SK-N-SH (cell line): ENCODE measurements at regions not wholly inside any gene's neighbourhood (a gene's known extent, or its start where the extent isn't known, plus 50 kb on each side); places are given as distances from the start of the nearest gene placed in this dataset.

Experiments
- CTCF ChIA-PET: fragments of 300-600, 350-600 bp; formaldehyde crosslinking; extraction: SDS; loops from one replicate; lab custom pipeline; 2021; lab: Yijun Ruan, JAX
- POLR2A ChIA-PET: fragments of 350-600 bp; sonication (Branson Sonifier 250); formaldehyde crosslinking; extraction: SDS; loops from one replicate; lab custom pipeline; 2020; ENCODE audit warnings: antibody characterized with exemption, inconsistent platforms; lab: Yijun Ruan, JAX
- DNase-seq: peaks from one replicate; pipeline ENCODE4 v3.0.0; 2012
- H2AFZ ChIP-seq: fragments of 200-600 bp; sonication (generic); 2 replicates; pipeline ENCODE4 v1.8.1; 2016; ENCODE audit warnings: antibody characterized with exemption, mild to moderate bottlenecking, low read depth
- H3F3A ChIP-seq: fragments of 200-600 bp; sonication (generic); replicated peaks from 2 replicates; pipeline ENCODE3; 2016; ENCODE audit warnings: antibody characterized with exemption, mild to moderate bottlenecking; ENCODE audit not compliant: insufficient read depth
- H3K27ac ChIP-seq, 2 experiments: fragments of 200-500 bp in 1 of 2; fragments of 200-600 bp in 1 of 2; sonication (Bioruptor generic) in 1 of 2; sonication (generic), shearing (Covaris generic) in 1 of 2; 2 replicates each; pipeline versions ENCODE4 v1.5.1 to v1.6.1; 2014 to 2016; ENCODE audit warnings: low read depth in 2 of 2, inconsistent platforms in 1 of 2, low read length in 1 of 2, mild to moderate bottlenecking in 1 of 2, mixed read lengths in 1 of 2
- H3K27me3 ChIP-seq: fragments of 200-600 bp; sonication (generic), shearing (Covaris generic); 2 replicates; pipeline ENCODE4 v1.6.1; 2016; ENCODE audit warnings: mixed run types; ENCODE audit not compliant: insufficient read depth
- H3K36me3 ChIP-seq, 2 experiments: fragments of 200-500 bp in 1 of 2; fragments of 200-600 bp in 1 of 2; sonication (Bioruptor generic) in 1 of 2; sonication (generic) in 1 of 2; replicated peaks in 1 of 2; 2 replicates each; pipeline versions ENCODE3 to v1.5.1; 2014 to 2016; ENCODE audit warnings: low read length in 1 of 2, mild to moderate bottlenecking in 1 of 2; ENCODE audit not compliant: insufficient read depth in 2 of 2, control insufficient read depth in 1 of 2
- H3K4me1 ChIP-seq, 2 experiments: fragments of 200-500 bp in 1 of 2; fragments of 200-600 bp in 1 of 2; sonication (Bioruptor generic) in 1 of 2; sonication (generic), shearing (Covaris generic) in 1 of 2; 2 replicates each; pipeline versions ENCODE4 v1.5.1 to v1.6.1; 2014 to 2016; ENCODE audit warnings: low read depth in 1 of 2, low read length in 1 of 2, mixed run types in 1 of 2; ENCODE audit not compliant: insufficient read depth in 2 of 2, control insufficient read depth in 1 of 2
- H3K4me2 ChIP-seq: fragments of 200-600 bp; sonication (generic), shearing (Covaris generic); 2 replicates; pipeline ENCODE4 v1.6.1; 2017; ENCODE audit warnings: mixed run types
- H3K4me3 ChIP-seq, 2 experiments: fragments of 200-500 bp in 1 of 2; fragments of 200-600 bp in 1 of 2; sonication (Bioruptor generic) in 1 of 2; sonication (generic), shearing (Covaris generic) in 1 of 2; 2 replicates each; pipeline versions ENCODE4 v1.5.1 to v1.8.1; 2014 to 2016; ENCODE audit warnings: low read depth in 2 of 2, inconsistent platforms in 1 of 2, low read length in 1 of 2, mild to moderate bottlenecking in 1 of 2, mixed read lengths in 1 of 2, moderate library complexity in 1 of 2
- H3K79me2 ChIP-seq: fragments of 200-600 bp; sonication (generic); 2 replicates; pipeline ENCODE4 v1.8.1; 2017; ENCODE audit warnings: mild to moderate bottlenecking; ENCODE audit not compliant: insufficient read depth
- H3K9ac ChIP-seq: fragments of 200-600 bp; sonication (generic); 2 replicates; pipeline ENCODE4 v1.6.1; 2017; ENCODE audit warnings: mixed run types
- H3K9me2 ChIP-seq: fragments of 200-600 bp; sonication (generic); 2 replicates; pipeline ENCODE4 v1.6.1; 2017; ENCODE audit warnings: mixed run types
- H3K9me3 ChIP-seq: fragments of 200-600 bp; sonication (generic); 2 replicates; pipeline ENCODE4 v1.6.1; 2017; ENCODE audit warnings: mixed run types, mild to moderate bottlenecking, moderate library complexity
- H4K20me1 ChIP-seq: fragments of 200-600 bp; sonication (generic); 2 replicates; pipeline ENCODE4 v1.6.1; 2017; ENCODE audit warnings: mild to moderate bottlenecking, mixed run types; ENCODE audit not compliant: insufficient read depth
- EP300 ChIP-seq, 2 experiments: IDR thresholded peaks; 2 replicates each; pipeline versions ENCODE4 v1.4.0 to v1.6.1; 2012; ENCODE audit warnings: borderline replicate concordance in 1 of 2, low read depth in 1 of 2, low read length in 1 of 2
- EZH2phosphoT487 ChIP-seq: fragments of 200-600 bp; sonication (generic); IDR thresholded peaks from 2 replicates; pipeline ENCODE4 v1.6.1; 2017; ENCODE audit warnings: low read depth, mixed run types, mild to moderate bottlenecking, antibody characterized with exemption, moderate library complexity, borderline replicate concordance
- FOSL2 ChIP-seq: IDR thresholded peaks from 2 replicates; pipeline ENCODE4 v1.4.0; 2012; ENCODE audit warnings: low read depth, mild to moderate bottlenecking, moderate library complexity, borderline replicate concordance
- FOXJ3 ChIP-seq: sonication (generic); formaldehyde crosslinking; IDR thresholded peaks from 2 replicates; pipeline ENCODE4 v1.5.1; 2020; ENCODE audit warnings: mild to moderate bottlenecking, missing genetic modification reagents
- GABPA ChIP-seq: IDR thresholded peaks from 2 replicates; pipeline ENCODE4 v1.4.0; 2012; ENCODE audit warnings: low read depth, mild to moderate bottlenecking
- GATA2 ChIP-seq: sonication (generic); formaldehyde crosslinking; IDR thresholded peaks from 2 replicates; pipeline ENCODE4 v1.5.0; 2020; ENCODE audit warnings: mild to moderate bottlenecking, missing genetic modification reagents
- NFIC ChIP-seq: IDR thresholded peaks from 2 replicates; pipeline ENCODE4 v1.4.0; 2012; ENCODE audit warnings: borderline replicate concordance
- RCOR1 ChIP-seq: fragments of 150-350 bp; IDR thresholded peaks from 2 replicates; pipeline ENCODE4 v1.6.1; 2017; ENCODE audit warnings: antibody characterized with exemption, low read length
- RXRA ChIP-seq: IDR thresholded peaks from 2 replicates; pipeline ENCODE4 v1.4.0; 2012; ENCODE audit warnings: low read depth, mild to moderate bottlenecking, borderline replicate concordance
- SIN3A ChIP-seq: IDR thresholded peaks from 2 replicates; pipeline ENCODE4 v1.6.1; 2012; ENCODE audit warnings: low read depth, mild to moderate bottlenecking, low read length, moderate library complexity, borderline replicate concordance
- TEAD4 ChIP-seq: IDR thresholded peaks from 2 replicates; pipeline ENCODE4 v1.4.0; 2012; ENCODE audit warnings: mild to moderate bottlenecking, borderline replicate concordance; ENCODE audit not compliant: insufficient read depth
- WGBS: methylation state at CpG from one replicate; pipeline ENCODE4 v1.1.6; 2017; ENCODE audit warnings: low lambda C conversion rate; 5-methylcytosine and 5-hydroxymethylcytosine counted together
- TF ChIP-seq, protein P1 (sequence below): fragments of 150-350 bp; IDR thresholded peaks from 2 replicates; pipeline ENCODE4 v1.6.1; 2016; ENCODE audit warnings: mild to moderate bottlenecking, low read depth, low read length
- TF ChIP-seq, protein P2 (sequence below): IDR thresholded peaks from 2 replicates; pipeline ENCODE4 v1.4.0; 2012; ENCODE audit warnings: low read depth
- TF ChIP-seq, protein P3 (sequence below): fragments of 150-350 bp; IDR thresholded peaks from 2 replicates; pipeline ENCODE4 v1.6.1; 2017; ENCODE audit warnings: antibody characterized with exemption, low read length, low read depth, borderline replicate concordance
- TF ChIP-seq, protein P4 (sequence below): IDR thresholded peaks from 2 replicates; pipeline ENCODE4; 2012

DNA sequence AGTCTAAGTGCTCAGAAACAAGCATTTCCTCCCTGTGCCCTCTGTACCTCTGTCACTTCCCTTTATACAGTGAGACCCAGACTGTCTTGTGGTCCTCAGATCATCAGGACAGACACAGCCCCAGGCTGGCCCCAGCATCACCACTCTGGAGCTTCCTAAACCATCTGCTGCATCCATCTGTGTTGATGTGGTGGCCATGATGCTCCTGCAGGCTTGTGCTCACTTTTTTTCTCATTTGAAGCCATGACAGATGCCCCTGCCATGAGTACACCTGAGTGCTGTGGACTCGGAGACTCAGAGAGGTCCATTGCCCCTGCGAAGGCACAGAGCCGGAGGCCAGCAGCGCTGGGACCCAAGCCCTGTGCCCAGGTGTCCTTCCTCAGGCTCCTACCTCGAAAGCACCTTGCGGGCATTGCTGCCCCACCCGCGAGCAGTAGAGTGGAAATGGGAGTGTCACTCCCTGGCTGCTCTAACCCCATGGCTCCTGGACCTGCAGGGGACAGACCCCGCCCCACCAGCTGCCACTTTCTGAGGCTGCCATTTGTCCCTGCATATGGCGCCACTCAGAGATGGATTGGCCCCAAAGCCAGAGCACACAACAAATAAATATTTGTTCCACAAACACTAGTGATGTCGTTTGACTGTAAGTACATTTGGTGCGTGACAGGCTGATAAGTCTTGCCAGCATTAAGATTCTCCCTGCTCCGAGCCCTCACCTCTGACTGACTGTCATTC lies 593.5 kb downstream of the TBC1D22A start:
- DNase-seq, result no peak
- POLR2A ChIA-PET, result no interaction called here

DNA sequence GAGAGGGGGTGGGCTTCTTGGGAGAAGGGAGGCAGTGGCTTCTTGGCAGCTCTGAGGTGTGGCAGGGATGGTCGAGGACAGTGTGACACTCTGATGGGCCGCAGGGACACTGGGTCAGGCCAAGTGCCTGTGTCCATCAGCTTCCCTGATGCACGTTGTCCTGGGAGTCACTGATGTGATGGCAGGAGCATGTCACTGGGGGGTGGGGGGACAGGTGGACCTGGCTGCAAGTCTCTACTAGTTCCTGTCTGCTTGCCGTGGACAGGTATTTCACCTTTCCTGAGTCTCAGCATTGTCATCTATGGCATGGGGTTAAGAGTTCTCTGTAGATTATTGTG lies 592.9 kb downstream of the TBC1D22A start:
- POLR2A ChIA-PET, result no interaction called here
- H3K9me3 ChIP-seq, result no peaks in the 10 kb centered on the region
- no peak overlapping the region for H2AFZ ChIP-seq
- no peaks in the 10 kb centered on the region for H3K9me2 ChIP-seq
- DNase-seq, result no peak
- WGBS, result 27% methylated on average over 4 of the region's 4 CpGs
- no peaks in the 10 kb centered on the region for H3K4me1 ChIP-seq
- no peaks in the 10 kb centered on the region for H4K20me1 ChIP-seq
- H3K36me3 ChIP-seq, result no peaks in the 10 kb centered on the region
- H3K4me3 ChIP-seq, result no peak overlapping the region
- H3K27ac ChIP-seq, result no peak overlapping the region
- H3K79me2 ChIP-seq, result no peaks in the 10 kb centered on the region
- no peak for TF ChIP-seq GABPA
- no peak overlapping the region for H3K4me2 ChIP-seq
- H3K27me3 ChIP-seq, result no peaks in the 10 kb centered on the region; the same call in 1 of the 2 replicates
- H3F3A ChIP-seq, result no peaks in the 10 kb centered on the region
- H3K9ac ChIP-seq, result no peak overlapping the region
- CTCF ChIA-PET, result no interaction called here

More for the DNA sequence above, 593.5 kb downstream of the TBC1D22A start:
- CTCF ChIA-PET, result no interaction called here
- Histone ChIP-seq H2AFZ (no peak overlapping the region), H3K9me2 (no peaks in the 10 kb centered on the region), H3K9me3 (no peaks in the 10 kb centered on the region), H3F3A (no peaks in the 10 kb centered on the region), H3K4me3 (no peak overlapping the region), H3K27ac (no peak overlapping the region), H3K79me2 (no peaks in the 10 kb centered on the region), H3K9ac (no peak overlapping the region)
- 23% methylated on average over 12 of the region's 13 CpGs for WGBS
- TF ChIP-seq, protein P1, sequence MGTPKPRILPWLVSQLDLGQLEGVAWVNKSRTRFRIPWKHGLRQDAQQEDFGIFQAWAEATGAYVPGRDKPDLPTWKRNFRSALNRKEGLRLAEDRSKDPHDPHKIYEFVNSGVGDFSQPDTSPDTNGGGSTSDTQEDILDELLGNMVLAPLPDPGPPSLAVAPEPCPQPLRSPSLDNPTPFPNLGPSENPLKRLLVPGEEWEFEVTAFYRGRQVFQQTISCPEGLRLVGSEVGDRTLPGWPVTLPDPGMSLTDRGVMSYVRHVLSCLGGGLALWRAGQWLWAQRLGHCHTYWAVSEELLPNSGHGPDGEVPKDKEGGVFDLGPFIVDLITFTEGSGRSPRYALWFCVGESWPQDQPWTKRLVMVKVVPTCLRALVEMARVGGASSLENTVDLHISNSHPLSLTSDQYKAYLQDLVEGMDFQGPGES, result no peak
- TF ChIP-seq RXRA (no peak), FOSL2 (no peak), EZH2phosphoT487 (no peak), TEAD4 (no peak), GATA2 (CRISPR knock-in tag) (no peak), SIN3A (no peak), FOXJ3 (CRISPR knock-in tag) (no peak), RCOR1 (no peak), EP300 (IDR thresholded peaks at IDR 0.05; ENCODE audit: borderline replicate concordance in 1 of 2, low read depth in 1 of 2, low read length in 1 of 2) (no peak), NFIC (no peak)
- TF ChIP-seq, protein P2, sequence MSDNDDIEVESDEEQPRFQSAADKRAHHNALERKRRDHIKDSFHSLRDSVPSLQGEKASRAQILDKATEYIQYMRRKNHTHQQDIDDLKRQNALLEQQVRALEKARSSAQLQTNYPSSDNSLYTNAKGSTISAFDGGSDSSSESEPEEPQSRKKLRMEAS, result no peak
- TF ChIP-seq, protein P3, sequence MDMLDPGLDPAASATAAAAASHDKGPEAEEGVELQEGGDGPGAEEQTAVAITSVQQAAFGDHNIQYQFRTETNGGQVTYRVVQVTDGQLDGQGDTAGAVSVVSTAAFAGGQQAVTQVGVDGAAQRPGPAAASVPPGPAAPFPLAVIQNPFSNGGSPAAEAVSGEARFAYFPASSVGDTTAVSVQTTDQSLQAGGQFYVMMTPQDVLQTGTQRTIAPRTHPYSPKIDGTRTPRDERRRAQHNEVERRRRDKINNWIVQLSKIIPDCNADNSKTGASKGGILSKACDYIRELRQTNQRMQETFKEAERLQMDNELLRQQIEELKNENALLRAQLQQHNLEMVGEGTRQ, result no peak
- TF ChIP-seq, protein P4, sequence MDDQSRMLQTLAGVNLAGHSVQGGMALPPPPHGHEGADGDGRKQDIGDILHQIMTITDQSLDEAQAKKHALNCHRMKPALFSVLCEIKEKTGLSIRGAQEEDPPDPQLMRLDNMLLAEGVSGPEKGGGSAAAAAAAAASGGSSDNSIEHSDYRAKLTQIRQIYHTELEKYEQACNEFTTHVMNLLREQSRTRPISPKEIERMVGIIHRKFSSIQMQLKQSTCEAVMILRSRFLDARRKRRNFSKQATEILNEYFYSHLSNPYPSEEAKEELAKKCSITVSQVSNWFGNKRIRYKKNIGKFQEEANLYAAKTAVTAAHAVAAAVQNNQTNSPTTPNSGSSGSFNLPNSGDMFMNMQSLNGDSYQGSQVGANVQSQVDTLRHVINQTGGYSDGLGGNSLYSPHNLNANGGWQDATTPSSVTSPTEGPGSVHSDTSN, result no peak
- TF ChIP-seq, all 33 proteins: peak for 0
- Histone ChIP-seq H3K27me3 (no peaks in the 10 kb centered on the region; the same call in 1 of the 2 replicates), H3K4me2 (no peak overlapping the region), H3K36me3 (no peaks in the 10 kb centered on the region), H4K20me1 (no peaks in the 10 kb centered on the region), H3K4me1 (no peaks in the 10 kb centered on the region)
